Erythroblast (primary cell): ENCODE measurements at regions not wholly inside any gene's neighbourhood (a gene's known extent, or its start where the extent isn't known, plus 50 kb on each side); places are given as distances from the start of the nearest gene placed in this dataset.

Experiments
- GATA1 ChIP-seq: IDR thresholded peaks from 2 replicates; pipeline ENCODE4 v1.6.1; 2011; ENCODE audit warnings: low read depth, mild to moderate bottlenecking, control low read depth, low read length, moderate library complexity
- POLR2A ChIP-seq: IDR thresholded peaks from 2 replicates; pipeline ENCODE4 v1.6.1; 2011; ENCODE audit warnings: mild to moderate bottlenecking, low read length

DNA sequence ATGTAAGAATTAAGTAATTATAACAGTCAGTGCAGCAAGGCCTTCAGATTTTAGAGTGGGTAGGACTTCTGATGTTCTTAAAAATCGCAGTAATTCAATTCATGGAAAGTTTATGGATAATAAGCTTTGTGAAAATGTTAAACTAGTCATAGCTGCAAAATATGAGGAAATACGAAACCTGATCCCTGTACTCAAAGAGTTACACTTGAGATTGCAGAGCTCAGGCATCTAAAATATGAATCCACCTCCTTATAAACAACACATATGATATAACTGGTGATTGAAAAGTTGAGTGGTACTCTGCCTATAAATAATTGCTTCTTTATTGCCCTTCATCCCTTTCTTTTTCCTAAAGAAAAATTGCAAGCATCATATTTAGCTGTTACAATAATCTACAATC lies 473.3 kb downstream of the OTOL1 start:
- TF ChIP-seq POLR2A (no peak), GATA1 (no peak)
